ENCODE measurements at regions not wholly inside any gene's neighbourhood (a gene's known extent, or its start where the extent isn't known, plus 50 kb on each side); places are given as distances from the start of the nearest gene placed in this dataset.

DNA sequence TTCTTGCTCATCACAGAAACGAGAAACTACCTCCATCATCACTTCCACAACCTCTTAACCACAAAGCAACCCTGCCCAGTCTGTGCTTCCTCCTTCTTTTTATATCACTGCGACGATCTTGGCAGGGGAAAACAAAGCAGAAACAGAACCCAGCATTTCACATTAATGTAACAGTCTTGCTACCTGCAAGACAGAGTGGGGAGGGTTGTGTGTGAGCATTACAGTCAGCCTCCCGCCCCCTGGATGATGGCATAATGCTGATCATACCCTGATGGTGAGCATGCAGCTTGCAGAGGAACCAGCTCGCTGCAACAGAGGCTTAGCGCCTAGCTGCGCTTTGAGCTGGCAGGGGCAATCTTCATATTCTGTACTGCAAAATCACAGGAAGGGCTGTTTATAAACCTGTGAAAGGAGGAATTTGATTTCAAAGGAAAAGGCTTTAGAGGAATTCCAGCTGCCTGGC lies 376.1 kb downstream of the IRS1 start (continued):
- TF ChIP-seq PHF8 (IDR thresholded peaks at IDR 0.05; ENCODE audit: borderline replicate concordance, low read depth) (no peak), CBX8 (IDR thresholded peaks at IDR 0.05) (no peak), HDAC2 (IDR thresholded peaks at IDR 0.05) (no peak), ESRRA (IDR thresholded peaks at IDR 0.05; ENCODE audit: borderline replicate concordance, low read length) (no peak), RCOR1 (IDR thresholded peaks at IDR 0.05; ENCODE audit: low read depth, low read length) (no peak), POLR2AphosphoS2 (conservative IDR thresholded peaks at IDR 0.05; ENCODE audit: low read length) (no peak), ZSCAN20 (CRISPR knock-in tag; IDR thresholded peaks at IDR 0.05) (no peak), EHMT2 (IDR thresholded peaks at IDR 0.05; ENCODE audit: low read depth) (no peak)
- TF ChIP-seq, protein P1, sequence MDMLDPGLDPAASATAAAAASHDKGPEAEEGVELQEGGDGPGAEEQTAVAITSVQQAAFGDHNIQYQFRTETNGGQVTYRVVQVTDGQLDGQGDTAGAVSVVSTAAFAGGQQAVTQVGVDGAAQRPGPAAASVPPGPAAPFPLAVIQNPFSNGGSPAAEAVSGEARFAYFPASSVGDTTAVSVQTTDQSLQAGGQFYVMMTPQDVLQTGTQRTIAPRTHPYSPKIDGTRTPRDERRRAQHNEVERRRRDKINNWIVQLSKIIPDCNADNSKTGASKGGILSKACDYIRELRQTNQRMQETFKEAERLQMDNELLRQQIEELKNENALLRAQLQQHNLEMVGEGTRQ (IDR thresholded peaks at IDR 0.05): no peak

DNA sequence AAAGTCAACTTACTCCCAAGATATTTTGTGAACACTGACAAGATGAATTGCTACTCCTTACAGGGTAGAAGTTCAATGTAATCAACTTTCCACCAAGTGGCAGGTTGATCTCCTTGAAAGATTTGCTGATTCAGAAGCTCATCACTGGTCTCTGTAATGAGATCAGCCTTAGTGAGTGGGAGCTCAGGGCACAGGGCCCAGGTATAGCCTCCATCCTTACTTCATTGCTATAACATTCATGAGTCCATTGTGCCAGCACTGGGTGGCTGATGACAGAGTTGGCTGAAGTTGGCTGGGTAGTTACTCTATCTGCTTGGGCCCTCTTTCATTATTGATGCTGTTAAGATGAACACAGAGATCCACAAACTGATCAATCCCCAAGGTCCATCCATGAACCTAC lies 379.0 kb downstream of the IRS1 start:
- DNase-seq (ENCODE audit: low read depth in 1 of 2, low spot score in 1 of 2): no peak
- no peak for ATAC-seq
- TF ChIP-seq SREBF2 (IDR thresholded peaks at IDR 0.05) (no peak), NFE2L2 (conservative IDR thresholded peaks at IDR 0.05; ENCODE audit: low read length) (no peak)
- H3K4me2 ChIP-seq: no peak overlapping the region
- ChIA-PET POLR2A (no interaction called here), CTCF (no interaction called here)
- FAIRE-seq: no peak
- peaks cover 4% of the 10 kb centered on the region for H3K4me1 ChIP-seq
- 0 out of 6 replicates have a peak overlapping the region, but pooled peaks of 1 of the 2 experiments have one; percentile 7 for H3K27ac ChIP-seq
- no peaks in the 10 kb centered on the region for H3K9me3 ChIP-seq
- no peak overlapping the region for H3K4me3 ChIP-seq

DNA sequence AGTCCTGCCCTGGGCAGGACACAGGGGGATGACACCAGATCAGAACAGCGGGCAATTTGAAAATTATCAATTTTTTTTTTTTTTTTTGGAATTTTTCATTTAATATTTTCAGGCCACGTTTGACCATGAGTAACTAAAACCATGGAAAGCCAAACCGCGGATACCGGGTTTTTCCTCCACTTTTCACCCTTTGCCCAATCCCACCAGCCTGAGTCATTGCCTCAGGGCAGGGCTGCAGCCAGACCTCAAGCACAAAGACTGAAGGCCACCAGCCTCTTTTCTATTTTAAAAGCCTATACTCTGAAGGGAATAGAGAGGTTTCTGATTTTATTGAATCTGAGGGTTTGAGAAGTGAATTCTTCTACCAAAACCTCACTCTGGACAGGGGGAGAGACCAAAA lies 381.1 kb downstream of the IRS1 start:
- WGBS (ENCODE audit: missing lambda C conversion rate): 77% methylated on average over 5 of the region's 5 CpGs
- 0 out of 3 replicates have a peak, but pooled peaks cover 2% of the 10 kb centered on the region for H3K4me1 ChIP-seq
- H3K9me3 ChIP-seq: peaks cover 2% of the 10 kb centered on the region; the same call in 1 of the 3 replicates
- ChIA-PET POLR2A (no interaction called here), CTCF (no interaction called here)
- no peak for TF ChIP-seq HOXB13 (CRISPR knock-in tag; IDR thresholded peaks at IDR 0.05; ENCODE audit: low read depth)
- no peak for TF ChIP-seq PHF8 (IDR thresholded peaks at IDR 0.05; ENCODE audit: borderline replicate concordance, low read depth)
- TF ChIP-seq MAZ (IDR thresholded peaks at IDR 0.05; ENCODE audit: borderline replicate concordance, low read depth, low read length): no peak
- no peak for TF ChIP-seq HDAC2 (IDR thresholded peaks at IDR 0.05)
- TF ChIP-seq POLR2AphosphoS2 (conservative IDR thresholded peaks at IDR 0.05; ENCODE audit: low read length): no peak
- TF ChIP-seq CBX8 (IDR thresholded peaks at IDR 0.05): no peak
- FAIRE-seq (no peak), DNase-seq (ENCODE audit: low read depth in 1 of 2, low spot score in 1 of 2) (no peak), ATAC-seq (no peak)
- peak overlapping the region in 1 of 2 experiments; percentile 41; a peak in 1 of 6 replicates for H3K27ac ChIP-seq
- no peak overlapping the region for H3K4me2 ChIP-seq
- no peak overlapping the region for H3K4me3 ChIP-seq

DNA sequence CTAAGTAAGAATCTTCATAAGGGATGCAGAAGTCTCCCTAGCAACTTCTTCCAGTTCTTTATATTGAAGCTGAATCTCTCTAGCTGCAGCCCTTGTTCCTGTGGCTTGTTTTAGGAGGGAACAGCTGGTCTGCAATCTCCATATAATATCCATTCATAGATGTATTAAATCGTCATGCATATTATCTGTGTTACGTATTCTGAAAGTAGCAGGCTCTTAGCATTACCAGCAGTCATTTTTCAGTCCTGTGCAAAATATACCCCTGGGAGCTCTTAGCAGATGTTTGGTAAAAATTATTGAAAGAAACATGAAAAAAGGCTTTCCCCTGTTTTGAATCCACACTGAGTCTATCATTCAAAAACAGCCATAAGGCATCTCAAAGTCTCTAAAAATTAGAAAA lies 385.3 kb downstream of the IRS1 start:
- ChIA-PET CTCF (no interaction called here), POLR2A (no interaction called here)
- Histone ChIP-seq H3K4me3 (no peak overlapping the region), H3K4me1 (peaks cover 15% of the 10 kb centered on the region), H3K4me2 (no peak overlapping the region), H3K9me3 (peaks cover 18% of the 10 kb centered on the region), H3K27ac (no peak overlapping the region)
- TF ChIP-seq FOSL2 (IDR thresholded peaks at IDR 0.05) (no peak), FOSL2 (CRISPR knock-in tag; IDR thresholded peaks at IDR 0.05) (no peak)
- FAIRE-seq (no peak), DNase-seq (ENCODE audit: low read depth in 1 of 2, low spot score in 1 of 2) (no peak), ATAC-seq (no peak)
- WGBS (ENCODE audit: missing lambda C conversion rate): 81% methylated on average over 2 of the region's 2 CpGs

DNA sequence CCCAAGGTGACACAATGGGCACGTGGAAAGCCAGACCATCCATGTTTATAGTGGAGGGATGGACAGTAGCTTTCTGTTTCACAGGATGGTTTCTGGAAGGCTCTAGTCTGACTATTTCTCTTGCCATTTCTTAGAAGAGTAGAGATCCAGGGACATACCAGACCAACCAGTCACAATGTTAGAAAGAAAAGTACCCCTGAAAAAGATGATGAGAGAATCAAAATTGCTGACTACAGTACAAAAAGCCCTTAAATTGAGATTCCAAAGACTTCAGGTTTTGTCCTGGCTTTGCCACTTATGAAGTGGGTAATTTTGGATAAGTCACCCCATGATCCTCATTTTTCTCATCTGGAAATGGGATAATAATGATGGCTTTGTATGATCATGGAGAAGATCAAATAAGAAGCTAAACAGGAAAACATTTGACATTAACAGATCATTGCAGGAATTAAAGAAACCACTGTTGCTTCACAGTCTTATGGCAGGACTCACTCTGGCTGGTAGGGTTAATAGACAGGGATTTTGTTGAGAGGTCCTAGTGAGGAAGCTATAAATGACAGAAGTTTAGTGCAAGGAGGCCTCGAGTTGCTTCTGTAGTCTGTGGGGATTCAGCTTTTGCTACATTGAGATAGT lies 386.0 kb downstream of the IRS1 start:
- ATAC-seq: no peak
- Histone ChIP-seq H3K9me3 (peaks cover 18% of the 10 kb centered on the region), H3K27ac (peak overlapping the region in 1 of 2 experiments; percentile 33; a peak in 4 of 6 replicates), H3K4me1 (peaks cover 15% of the 10 kb centered on the region), H3K4me3 (no peak overlapping the region), H3K4me2 (no peak overlapping the region)
- FAIRE-seq: no peak
- ChIA-PET CTCF (interaction anchor here (1.1 kb wide), 1 partner anchor 385 kb away, joined by 3 read pairs; no protein-coding TSS in a partner anchor), POLR2A (no interaction called here)
- no peak for DNase-seq (ENCODE audit: low read depth in 1 of 2, low spot score in 1 of 2)
- 53% methylated on average over 2 of the region's 2 CpGs for WGBS (ENCODE audit: missing lambda C conversion rate)
- peak; percentile 88 for TF ChIP-seq MAFK (IDR thresholded peaks at IDR 0.05; ENCODE audit: partially characterized antibody)
- no peak for TF ChIP-seq CEBPB (IDR thresholded peaks at IDR 0.05)

Data from A549 (cell line).